ENCODE measurements at regions not wholly inside any gene's neighbourhood (a gene's known extent, or its start where the extent isn't known, plus 50 kb on each side); places are given as distances from the start of the nearest gene placed in this dataset.

DNA sequence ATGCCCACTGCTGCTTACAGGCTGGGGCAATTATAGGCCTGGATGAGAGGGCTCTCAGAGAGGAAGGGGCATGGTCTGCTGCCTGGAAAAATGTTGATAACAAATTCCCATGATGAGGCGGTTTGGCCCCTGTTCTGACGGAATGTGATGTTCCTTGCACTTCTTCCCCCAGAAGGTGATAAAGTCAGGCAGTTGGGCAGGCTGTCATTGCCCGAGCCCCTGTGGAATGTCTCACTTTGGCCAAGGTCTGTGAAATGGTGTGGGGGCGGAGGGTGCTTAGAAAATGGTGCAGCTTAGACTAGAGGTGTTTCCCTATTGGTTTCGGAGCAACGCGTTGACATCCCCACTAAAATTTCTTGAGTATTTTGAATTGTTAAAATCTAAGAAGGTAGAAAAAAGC, 1360.0 kb downstream of the AACS start:
- Histone ChIP-seq H3K36me3 (ENCODE audit: insufficient read depth, low read length) (no peaks in the 10 kb centered on the region), H3F3A (ENCODE audit: insufficient read depth, low read length) (no peaks in the 10 kb centered on the region)
- no peak for TF ChIP-seq EZH2 (IDR thresholded peaks at IDR 0.05; ENCODE audit: borderline replicate concordance, low read length)
- no peak for TF ChIP-seq CTCF (IDR thresholded peaks at IDR 0.05; ENCODE audit: low read length)

DNA sequence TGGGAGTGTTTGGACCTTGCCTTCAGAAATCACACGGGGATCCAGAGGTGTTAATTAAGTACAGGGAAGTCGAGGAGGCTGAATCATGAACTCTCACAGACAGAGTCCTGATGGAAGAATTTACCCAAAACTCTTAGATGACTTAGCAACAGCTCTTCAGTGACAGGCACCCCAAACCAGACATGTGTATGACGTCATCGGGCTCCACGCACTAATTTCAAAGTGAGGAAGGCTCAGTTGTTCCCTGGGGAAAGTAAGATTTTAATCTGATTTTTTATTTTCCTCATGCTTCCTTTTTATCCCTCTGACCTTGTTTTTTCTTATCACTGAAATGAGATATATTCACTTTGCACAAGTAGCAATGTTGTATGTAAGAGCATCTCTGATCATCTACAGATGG, 1363.5 kb downstream of the AACS start:
- no peaks in the 10 kb centered on the region for H3K9me3 ChIP-seq (ENCODE audit: low read length)
- H3K9me2 ChIP-seq (ENCODE audit: low read depth, low read length): no peaks in the 10 kb centered on the region
- H3F3A ChIP-seq (ENCODE audit: insufficient read depth, low read length): no peaks in the 10 kb centered on the region
- no peak overlapping the region for H3K27ac ChIP-seq (ENCODE audit: low read depth, low read length, poor library complexity, severe bottlenecking)
- H3K9ac ChIP-seq (ENCODE audit: low read length): no peak overlapping the region
- no peaks in the 10 kb centered on the region for H3K36me3 ChIP-seq (ENCODE audit: insufficient read depth, low read length)
- no peaks in the 10 kb centered on the region for H4K20me1 ChIP-seq (ENCODE audit: insufficient read depth, low read length)
- no peak overlapping the region for H2AFZ ChIP-seq (ENCODE audit: low read length)
- peaks cover 10% of the 10 kb centered on the region for H3K4me1 ChIP-seq (ENCODE audit: insufficient read depth, low read length, severe bottlenecking)
- no peaks in the 10 kb centered on the region for H3K27me3 ChIP-seq (ENCODE audit: insufficient read depth, low read length)
- TF ChIP-seq EZH2 (IDR thresholded peaks at IDR 0.05; ENCODE audit: borderline replicate concordance, low read length) (no peak), CTCF (IDR thresholded peaks at IDR 0.05; ENCODE audit: low read length) (no peak)
- H3K4me2 ChIP-seq (ENCODE audit: low read length): no peak overlapping the region
- H3K79me2 ChIP-seq (ENCODE audit: insufficient read depth, low read length): no peaks in the 10 kb centered on the region
- no peak overlapping the region for H3K4me3 ChIP-seq (ENCODE audit: low read depth, low read length, poor library complexity, severe bottlenecking)

More for the DNA sequence above, 1360.0 kb downstream of the AACS start:
- no peaks in the 10 kb centered on the region for H3K9me3 ChIP-seq (ENCODE audit: low read length)
- H2AFZ ChIP-seq (ENCODE audit: low read length): no peak overlapping the region
- no peak overlapping the region for H3K4me3 ChIP-seq (ENCODE audit: low read depth, low read length, poor library complexity, severe bottlenecking)
- no peak overlapping the region for H3K4me2 ChIP-seq (ENCODE audit: low read length)
- no peaks in the 10 kb centered on the region for H3K79me2 ChIP-seq (ENCODE audit: insufficient read depth, low read length)
- H3K9ac ChIP-seq (ENCODE audit: low read length): no peak overlapping the region
- H4K20me1 ChIP-seq (ENCODE audit: insufficient read depth, low read length): no peaks in the 10 kb centered on the region
- no peaks in the 10 kb centered on the region for H3K27me3 ChIP-seq (ENCODE audit: insufficient read depth, low read length)
- H3K27ac ChIP-seq (ENCODE audit: low read depth, low read length, poor library complexity, severe bottlenecking): no peak overlapping the region
- H3K4me1 ChIP-seq (ENCODE audit: insufficient read depth, low read length, severe bottlenecking): no peaks in the 10 kb centered on the region
- H3K9me2 ChIP-seq (ENCODE audit: low read depth, low read length): no peaks in the 10 kb centered on the region

GRCh38 chr12:126430921-126431320, 1365.7 kb downstream of the AACS start:
- Histone ChIP-seq H3K4me3 (ENCODE audit: low read depth, low read length, poor library complexity, severe bottlenecking) (no peak overlapping the region), H2AFZ (ENCODE audit: low read length) (no peak overlapping the region), H4K20me1 (ENCODE audit: insufficient read depth, low read length) (no peaks in the 10 kb centered on the region), H3F3A (ENCODE audit: insufficient read depth, low read length) (no peaks in the 10 kb centered on the region), H3K9me3 (ENCODE audit: low read length) (no peaks in the 10 kb centered on the region), H3K9me2 (ENCODE audit: low read depth, low read length) (no peaks in the 10 kb centered on the region), H3K27me3 (ENCODE audit: insufficient read depth, low read length) (no peaks in the 10 kb centered on the region), H3K4me1 (ENCODE audit: insufficient read depth, low read length, severe bottlenecking) (peaks cover 13% of the 10 kb centered on the region), H3K36me3 (ENCODE audit: insufficient read depth, low read length) (no peaks in the 10 kb centered on the region), H3K9ac (ENCODE audit: low read length) (no peak overlapping the region), H3K4me2 (ENCODE audit: low read length) (no peak overlapping the region), H3K79me2 (ENCODE audit: insufficient read depth, low read length) (no peaks in the 10 kb centered on the region), H3K27ac (ENCODE audit: low read depth, low read length, poor library complexity, severe bottlenecking) (no peak overlapping the region)
- TF ChIP-seq EZH2 (IDR thresholded peaks at IDR 0.05; ENCODE audit: borderline replicate concordance, low read length) (no peak), CTCF (IDR thresholded peaks at IDR 0.05; ENCODE audit: low read length) (no peak)
